Immature natural killer cell (primary cell): ENCODE measurements at regions not wholly inside any gene's neighbourhood (a gene's known extent, or its start where the extent isn't known, plus 50 kb on each side); places are given as distances from the start of the nearest gene placed in this dataset.
A peak's percentile ranks its signal among the peaks of the same experiment; 100 is the strongest.
"Not testable (repeated sequence)": the region's sequence is repeated elsewhere in the genome, so short reads cannot be mapped to it uniquely, and the experiment has no call there.

Experiments
- DNase-seq, 3 donors: peaks; one replicate each; pipeline ENCODE4 v3.0.0; 2022; ENCODE audit warnings: mixed read lengths in 1 of 3
- H3K27ac Mint-ChIP-seq, 6 donors: one replicate each; pipeline ENCODE4 v1.8.0; 2020; ENCODE audit warnings: mixed read lengths in 6 of 6, mild to moderate bottlenecking in 5 of 6, inconsistent platforms in 4 of 6, moderate library complexity in 3 of 6
- H3K27me3 Mint-ChIP-seq, 3 donors: one replicate each; pipeline ENCODE4 v1.8.0; 2020 to 2021; ENCODE audit warnings: low read depth in 3 of 3, mild to moderate bottlenecking in 3 of 3, mixed read lengths in 3 of 3, moderate library complexity in 3 of 3, inconsistent platforms in 1 of 3
- H3K36me3 Mint-ChIP-seq, 3 donors: one replicate each; pipeline ENCODE4 v1.8.0; 2020; ENCODE audit warnings: mixed read lengths in 3 of 3, inconsistent platforms in 2 of 3, mild to moderate bottlenecking in 2 of 3
- H3K4me1 Mint-ChIP-seq, 2 donors: one replicate each; pipeline ENCODE4 v1.8.0; 2020; ENCODE audit warnings: inconsistent platforms in 2 of 2, mild to moderate bottlenecking in 2 of 2, mixed read lengths in 2 of 2, moderate library complexity in 1 of 2
- H3K4me3 Mint-ChIP-seq, 5 donors: one replicate each; pipeline ENCODE4 v1.8.0; 2020; ENCODE audit warnings: mild to moderate bottlenecking in 5 of 5, mixed read lengths in 5 of 5, inconsistent platforms in 3 of 5, moderate library complexity in 3 of 5
- H3K9me3 Mint-ChIP-seq, 6 donors: one replicate each; pipeline ENCODE4 v1.8.0; 2020; ENCODE audit warnings: mild to moderate bottlenecking in 6 of 6, mixed read lengths in 6 of 6, inconsistent platforms in 4 of 6, moderate library complexity in 3 of 6

- H3K27me3 Mint-ChIP-seq = peaks cover 0 to 5% (median 1%) of the 10 kb centered on the region in 3 donors
- DNase-seq = no peak
- no peaks in the 10 kb centered on the region for H3K4me1 Mint-ChIP-seq
- no peak overlapping the region for H3K4me3 Mint-ChIP-seq
- no peak overlapping the region for H3K27ac Mint-ChIP-seq
- H3K9me3 Mint-ChIP-seq = no peaks in the 10 kb centered on the region
- no peaks in the 10 kb centered on the region for H3K36me3 Mint-ChIP-seq
These were observed 93.2 kb upstream of the MYL10 start for GRCh38 chr7:101722247-101722646.

GRCh38 chr7:101723835-101724234 lies 93.6 kb upstream of the CUX1 start:
- Mint-ChIP-seq H3K9me3 (no peaks in the 10 kb centered on the region), H3K36me3 (no peaks in the 10 kb centered on the region), H3K27me3 (peaks cover 0 to 2% (median 0%) of the 10 kb centered on the region in 3 donors), H3K27ac (no peak overlapping the region), H3K4me3 (no peak overlapping the region), H3K4me1 (no peaks in the 10 kb centered on the region)
- DNase-seq = no peak

GRCh38 chr7:101724957-101725356 lies 92.5 kb upstream of the CUX1 start:
- H3K36me3 Mint-ChIP-seq = no peaks in the 10 kb centered on the region
- H3K4me3 Mint-ChIP-seq = no peak overlapping the region
- DNase-seq = no peak
- H3K9me3 Mint-ChIP-seq = no peaks in the 10 kb centered on the region
- H3K27ac Mint-ChIP-seq = no peak overlapping the region
- peaks cover 0 to 2% (median 0%) of the 10 kb centered on the region in 3 donors for H3K27me3 Mint-ChIP-seq
- no peaks in the 10 kb centered on the region for H3K4me1 Mint-ChIP-seq

GRCh38 chr7:101725921-101726320 lies 91.5 kb upstream of the CUX1 start:
- DNase-seq = no peak
- Mint-ChIP-seq H3K9me3 (no peaks in the 10 kb centered on the region), H3K4me3 (no peak overlapping the region), H3K27me3 (peaks cover 0 to 2% (median 0%) of the 10 kb centered on the region in 3 donors), H3K4me1 (no peaks in the 10 kb centered on the region), H3K36me3 (no peaks in the 10 kb centered on the region), H3K27ac (no peak overlapping the region)

- Mint-ChIP-seq H3K4me3 (no peak overlapping the region), H3K27ac (peak overlapping the region in 1 of 6 donors; percentile 12), H3K9me3 (no peaks in the 10 kb centered on the region), H3K36me3 (no peaks in the 10 kb centered on the region), H3K27me3 (peaks cover 0 to 2% (median 1%) of the 10 kb centered on the region in 3 donors), H3K4me1 (no peaks in the 10 kb centered on the region)
- DNase-seq = no peak
These were observed 90.2 kb upstream of the CUX1 start for GRCh38 chr7:101727184-101727583.

- Mint-ChIP-seq H3K27ac (no peak overlapping the region), H3K36me3 (no peaks in the 10 kb centered on the region), H3K4me3 (no peak overlapping the region), H3K4me1 (no peaks in the 10 kb centered on the region), H3K27me3 (peaks cover 0 to 1% (median 0%) of the 10 kb centered on the region in 3 donors), H3K9me3 (no peaks in the 10 kb centered on the region)
- DNase-seq = no peak
These were observed 89.3 kb upstream of the CUX1 start for GRCh38 chr7:101728128-101728527.

- H3K36me3 Mint-ChIP-seq, DNase-seq, H3K4me1 Mint-ChIP-seq, H3K9me3 Mint-ChIP-seq, H3K27ac Mint-ChIP-seq, H3K27me3 Mint-ChIP-seq, H3K4me3 Mint-ChIP-seq: not testable (repeated sequence)
These were observed 88.6 kb upstream of the CUX1 start for GRCh38 chr7:101728873-101729240.

- H3K27ac Mint-ChIP-seq = no peak overlapping the region
- H3K36me3 Mint-ChIP-seq = no peaks in the 10 kb centered on the region
- H3K4me3 Mint-ChIP-seq = no peak overlapping the region
- DNase-seq = no peak
- no peaks in the 10 kb centered on the region for H3K9me3 Mint-ChIP-seq
- peaks cover 0 to 4% (median 0%) of the 10 kb centered on the region in 3 donors for H3K27me3 Mint-ChIP-seq
- H3K4me1 Mint-ChIP-seq = peaks cover 3 to 8% of the 10 kb centered on the region in 2 donors
These were observed 88.1 kb upstream of the CUX1 start for GRCh38 chr7:101729241-101729883.

- Mint-ChIP-seq H3K4me1 (peaks cover 3 to 8% of the 10 kb centered on the region in 2 donors), H3K36me3 (no peaks in the 10 kb centered on the region), H3K9me3 (no peaks in the 10 kb centered on the region), H3K4me3 (no peak overlapping the region), H3K27ac (no peak overlapping the region), H3K27me3 (peaks cover 0 to 5% (median 0%) of the 10 kb centered on the region in 3 donors)
- no peak for DNase-seq
These were observed 85.8 kb upstream of the CUX1 start for GRCh38 chr7:101731502-101732084.

- Mint-ChIP-seq H3K36me3 (no peaks in the 10 kb centered on the region), H3K27me3 (peaks cover 0 to 8% (median 1%) of the 10 kb centered on the region in 3 donors), H3K4me1 (peaks cover 3 to 8% of the 10 kb centered on the region in 2 donors), H3K4me3 (peak overlapping the region; percentile 58 to 75 (median 69)), H3K27ac (peak overlapping the region in 3 of 6 donors; percentile 31 to 56 (median 32)), H3K9me3 (no peaks in the 10 kb centered on the region)
- DNase-seq = peak in 1 of 3 donors; percentile 6
These were observed 83.5 kb upstream of the CUX1 start for GRCh38 chr7:101733713-101734475.

GRCh38 chr7:101736084-101736483 lies 81.3 kb upstream of the CUX1 start:
- no peak overlapping the region for H3K27ac Mint-ChIP-seq
- H3K27me3 Mint-ChIP-seq = peaks cover 0 to 8% (median 1%) of the 10 kb centered on the region in 3 donors
- no peak for DNase-seq
- no peaks in the 10 kb centered on the region for H3K9me3 Mint-ChIP-seq
- H3K36me3 Mint-ChIP-seq = no peaks in the 10 kb centered on the region
- H3K4me1 Mint-ChIP-seq = peaks cover 8 to 13% of the 10 kb centered on the region in 2 donors
- H3K4me3 Mint-ChIP-seq = no peak overlapping the region

- no peak overlapping the region for H3K27ac Mint-ChIP-seq
- peaks cover 9 to 18% of the 10 kb centered on the region in 2 donors for H3K4me1 Mint-ChIP-seq
- H3K27me3 Mint-ChIP-seq = peaks cover 4 to 8% (median 6%) of the 10 kb centered on the region in 3 donors
- no peak overlapping the region for H3K4me3 Mint-ChIP-seq
- no peak for DNase-seq
- no peaks in the 10 kb centered on the region for H3K36me3 Mint-ChIP-seq
- no peaks in the 10 kb centered on the region for H3K9me3 Mint-ChIP-seq
These were observed 77.5 kb upstream of the CUX1 start for GRCh38 chr7:101739775-101740398.

- Mint-ChIP-seq H3K36me3 (no peaks in the 10 kb centered on the region), H3K9me3 (no peaks in the 10 kb centered on the region), H3K4me1 (peaks cover 9 to 18% of the 10 kb centered on the region in 2 donors), H3K27me3 (peaks cover 4 to 6% (median 6%) of the 10 kb centered on the region in 3 donors), H3K27ac (peak overlapping the region in 1 of 6 donors; percentile 21), H3K4me3 (peak overlapping the region; percentile 13 to 38 (median 35))
- no peak for DNase-seq
These were observed 76.3 kb upstream of the CUX1 start for GRCh38 chr7:101740981-101741725.
